ENCODE measurements at regions not wholly inside any gene's neighbourhood (a gene's known extent, or its start where the extent isn't known, plus 50 kb on each side); places are given as distances from the start of the nearest gene placed in this dataset.

DNA sequence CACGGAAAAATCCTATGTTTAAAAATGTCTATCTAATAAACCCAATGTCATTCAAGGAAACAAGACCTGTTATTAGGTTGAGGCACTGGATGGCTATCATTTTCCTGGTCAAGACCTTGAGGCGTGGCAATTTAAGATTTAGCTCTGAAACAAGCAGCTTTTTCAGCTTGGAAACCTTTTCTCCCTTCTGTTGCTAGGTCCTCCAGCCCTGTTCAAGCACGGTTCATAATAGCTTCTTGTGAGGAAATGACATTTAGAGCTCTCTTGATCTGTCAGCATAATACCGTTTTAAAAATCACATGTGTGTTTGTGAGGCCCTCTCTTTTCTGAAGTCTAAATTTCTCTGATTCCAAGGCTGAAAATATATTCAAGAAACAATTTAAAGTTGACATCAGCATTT, 133.6 kb upstream of the GRPR start:
- H3K36me3 ChIP-seq = no peaks in the 10 kb centered on the region
- H3K4me1 ChIP-seq = no peaks in the 10 kb centered on the region
- no peaks in the 10 kb centered on the region for H3K27me3 ChIP-seq
- no peaks in the 10 kb centered on the region for H3K9me3 ChIP-seq
- no peak for DNase-seq
- H3K4me3 ChIP-seq (ENCODE audit: low read depth, low read length) = no peak overlapping the region
- TF ChIP-seq, protein P1, sequence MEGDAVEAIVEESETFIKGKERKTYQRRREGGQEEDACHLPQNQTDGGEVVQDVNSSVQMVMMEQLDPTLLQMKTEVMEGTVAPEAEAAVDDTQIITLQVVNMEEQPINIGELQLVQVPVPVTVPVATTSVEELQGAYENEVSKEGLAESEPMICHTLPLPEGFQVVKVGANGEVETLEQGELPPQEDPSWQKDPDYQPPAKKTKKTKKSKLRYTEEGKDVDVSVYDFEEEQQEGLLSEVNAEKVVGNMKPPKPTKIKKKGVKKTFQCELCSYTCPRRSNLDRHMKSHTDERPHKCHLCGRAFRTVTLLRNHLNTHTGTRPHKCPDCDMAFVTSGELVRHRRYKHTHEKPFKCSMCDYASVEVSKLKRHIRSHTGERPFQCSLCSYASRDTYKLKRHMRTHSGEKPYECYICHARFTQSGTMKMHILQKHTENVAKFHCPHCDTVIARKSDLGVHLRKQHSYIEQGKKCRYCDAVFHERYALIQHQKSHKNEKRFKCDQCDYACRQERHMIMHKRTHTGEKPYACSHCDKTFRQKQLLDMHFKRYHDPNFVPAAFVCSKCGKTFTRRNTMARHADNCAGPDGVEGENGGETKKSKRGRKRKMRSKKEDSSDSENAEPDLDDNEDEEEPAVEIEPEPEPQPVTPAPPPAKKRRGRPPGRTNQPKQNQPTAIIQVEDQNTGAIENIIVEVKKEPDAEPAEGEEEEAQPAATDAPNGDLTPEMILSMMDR (IDR thresholded peaks at IDR 0.05; ENCODE audit: low read depth, low read length) = no peak

DNA sequence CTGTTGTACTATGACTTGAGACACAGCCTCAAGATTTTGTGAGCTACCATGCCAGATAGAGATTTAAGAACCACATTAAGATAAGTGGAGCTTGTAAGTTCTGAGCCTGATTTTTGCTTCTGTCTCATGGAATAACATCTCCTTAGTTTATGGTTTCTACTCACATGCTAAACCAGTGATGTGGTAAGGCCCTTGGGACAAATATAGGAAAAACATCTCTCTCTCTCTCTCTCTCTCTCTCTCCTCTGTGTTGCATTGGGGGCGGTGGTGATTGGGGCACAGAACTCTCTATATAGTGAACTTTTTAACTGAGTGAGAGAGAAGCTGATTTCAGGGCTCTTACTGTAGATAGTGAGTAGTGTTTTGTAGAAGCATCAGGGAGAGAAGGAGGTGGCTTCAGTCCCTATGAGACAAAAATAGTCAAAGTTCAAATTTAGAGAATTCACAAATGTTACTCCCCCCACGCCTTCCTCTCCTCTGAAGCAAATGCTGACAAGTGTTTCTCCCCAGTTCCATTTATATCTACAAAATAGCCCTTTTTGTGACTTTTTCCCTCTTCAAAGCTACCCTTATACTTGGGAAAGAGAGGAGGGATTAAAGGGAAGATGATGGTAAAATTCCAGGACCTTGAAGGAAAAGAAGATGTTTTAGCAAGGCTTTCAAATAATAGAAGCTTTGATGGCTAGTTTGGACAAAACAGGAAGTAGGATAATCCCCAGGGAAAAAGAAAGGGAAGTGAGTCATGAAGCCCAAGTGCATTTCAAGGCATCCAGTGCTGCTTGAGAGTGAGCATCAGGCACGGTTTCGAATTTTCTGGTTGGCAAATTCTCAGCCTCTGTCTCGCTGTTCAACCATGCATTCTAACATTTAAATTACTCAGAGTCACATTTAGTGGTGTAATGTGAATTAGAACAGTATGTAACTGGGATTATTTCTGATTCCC, 134.3 kb upstream of the AP1S2 start:
- H3K9me3 ChIP-seq = no peaks in the 10 kb centered on the region
- H3K27me3 ChIP-seq = no peaks in the 10 kb centered on the region
- no peaks in the 10 kb centered on the region for H3K36me3 ChIP-seq
- DNase-seq = no peak
- no peaks in the 10 kb centered on the region for H3K4me1 ChIP-seq
- TF ChIP-seq, protein P1 (IDR thresholded peaks at IDR 0.05; ENCODE audit: low read depth, low read length) = no peak
- no peak overlapping the region for H3K4me3 ChIP-seq (ENCODE audit: low read depth, low read length)

DNA sequence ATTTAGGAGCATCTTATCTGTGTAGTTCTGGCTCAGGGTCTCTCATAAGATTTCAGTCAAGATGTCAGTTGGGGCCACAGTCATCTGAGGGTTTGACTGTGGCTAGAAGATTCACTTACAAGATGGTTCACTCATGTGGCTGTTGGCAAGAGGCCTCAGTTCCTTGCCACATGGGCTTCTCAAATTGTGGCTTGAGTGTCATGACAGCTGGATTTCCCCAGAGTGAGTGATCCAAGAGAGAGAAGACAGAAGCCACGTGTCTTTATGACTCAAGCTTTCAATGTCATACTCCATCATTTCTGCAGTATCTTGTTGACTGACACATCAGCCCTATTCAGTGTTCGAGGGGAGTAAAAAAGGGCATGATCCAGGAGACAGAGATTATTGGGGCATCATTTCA, 131.3 kb upstream of the AP1S2 start:
- H3K36me3 ChIP-seq = no peaks in the 10 kb centered on the region
- DNase-seq = no peak
- no peaks in the 10 kb centered on the region for H3K9me3 ChIP-seq
- H3K4me1 ChIP-seq = no peaks in the 10 kb centered on the region
- H3K27me3 ChIP-seq = no peaks in the 10 kb centered on the region
- no peak overlapping the region for H3K4me3 ChIP-seq (ENCODE audit: low read depth, low read length)
- TF ChIP-seq, protein P1 (IDR thresholded peaks at IDR 0.05; ENCODE audit: low read depth, low read length) = no peak

DNA sequence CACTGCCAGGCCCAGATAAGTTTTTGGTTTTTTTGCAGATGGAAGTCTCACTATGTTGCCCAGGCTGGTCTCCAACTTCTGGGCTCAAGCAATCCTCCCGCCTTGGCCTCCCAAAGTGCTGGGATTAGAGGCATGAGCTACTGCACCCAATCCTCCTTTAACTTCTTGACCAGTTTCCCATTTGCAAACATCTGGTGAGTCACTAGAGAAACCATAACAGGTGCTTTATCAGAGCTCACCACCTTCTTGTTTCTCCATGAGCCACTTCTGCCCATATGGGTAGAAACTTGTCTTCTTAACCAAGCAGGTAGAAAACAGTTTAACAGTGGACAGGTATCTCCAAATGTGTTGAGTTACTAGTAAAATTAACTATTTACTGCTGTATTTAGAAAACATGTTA, 128.4 kb upstream of the AP1S2 start:
- no peaks in the 10 kb centered on the region for H3K9me3 ChIP-seq
- H3K4me3 ChIP-seq (ENCODE audit: low read depth, low read length) = no peak overlapping the region
- TF ChIP-seq, protein P1 (IDR thresholded peaks at IDR 0.05; ENCODE audit: low read depth, low read length) = no peak
- H3K4me1 ChIP-seq = no peaks in the 10 kb centered on the region
- no peak for DNase-seq
- H3K36me3 ChIP-seq = no peaks in the 10 kb centered on the region
- H3K27me3 ChIP-seq = no peaks in the 10 kb centered on the region

DNA sequence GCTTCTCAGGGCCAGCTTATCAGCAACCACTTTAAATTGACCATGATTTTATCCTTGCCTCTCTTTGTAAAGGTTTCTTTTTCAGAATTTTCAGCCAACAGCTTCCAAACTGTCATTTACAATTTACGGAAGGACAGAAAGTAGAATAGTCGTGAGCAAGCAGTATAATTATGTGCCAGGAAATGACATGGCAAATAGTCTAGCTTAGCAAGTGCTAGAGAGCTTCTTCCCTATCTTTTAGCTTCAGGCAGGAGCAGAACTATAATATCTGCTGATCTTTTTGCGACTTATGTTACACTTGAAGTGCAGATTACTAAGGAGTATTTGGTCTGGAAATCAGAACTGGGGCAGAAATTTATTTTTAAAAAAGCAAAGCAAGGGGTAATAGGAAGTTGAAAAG, 123.0 kb upstream of the AP1S2 start:
- Histone ChIP-seq H3K4me3 (ENCODE audit: low read depth, low read length) (no peak overlapping the region), H3K4me1 (no peaks in the 10 kb centered on the region), H3K9me3 (no peaks in the 10 kb centered on the region), H3K36me3 (no peaks in the 10 kb centered on the region), H3K27me3 (no peaks in the 10 kb centered on the region)
- TF ChIP-seq, protein P1 (IDR thresholded peaks at IDR 0.05; ENCODE audit: low read depth, low read length) = no peak
- no peak for DNase-seq

DNA sequence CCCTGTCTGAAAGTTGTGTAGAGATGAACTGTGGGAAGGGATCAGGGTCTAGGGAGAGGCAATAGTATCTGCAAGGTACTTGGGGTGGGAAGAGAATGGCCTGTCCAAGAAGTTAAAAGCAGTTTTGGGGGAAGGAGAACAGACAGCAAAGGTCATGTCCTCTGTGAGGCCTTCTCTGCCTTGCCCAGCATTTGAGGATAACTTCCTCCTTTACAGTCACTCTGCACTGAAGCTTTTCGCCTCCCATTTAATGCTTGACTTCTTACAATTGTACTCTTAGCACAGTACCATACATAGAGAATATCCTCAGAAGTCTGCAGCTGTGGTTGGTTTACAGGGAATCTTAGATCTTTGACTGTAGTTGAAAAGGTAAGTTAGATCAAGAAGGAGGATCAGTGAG, 121.8 kb upstream of the AP1S2 start:
- TF ChIP-seq, protein P1 (IDR thresholded peaks at IDR 0.05; ENCODE audit: low read depth, low read length) = no peak
- Histone ChIP-seq H3K4me3 (ENCODE audit: low read depth, low read length) (no peak overlapping the region), H3K36me3 (no peaks in the 10 kb centered on the region), H3K4me1 (no peaks in the 10 kb centered on the region), H3K9me3 (no peaks in the 10 kb centered on the region), H3K27me3 (no peaks in the 10 kb centered on the region)
- no peak for DNase-seq

Data from BE2C (cell line).